GM21515 (cell line): ENCODE measurements at regions not wholly inside any gene's neighbourhood (a gene's known extent, or its start where the extent isn't known, plus 50 kb on each side); places are given as distances from the start of the nearest gene placed in this dataset.
"Not testable (repeated sequence)": the region's sequence is repeated elsewhere in the genome, so short reads cannot be mapped to it uniquely, and the experiment has no call there.

Experiments used
- ATAC-seq: cut with Tn5 transposase; IDR thresholded peaks from one replicate; pipeline ENCODE4 v1.9.1; 2021; ENCODE audit not compliant: unreplicated experiment

DNA sequence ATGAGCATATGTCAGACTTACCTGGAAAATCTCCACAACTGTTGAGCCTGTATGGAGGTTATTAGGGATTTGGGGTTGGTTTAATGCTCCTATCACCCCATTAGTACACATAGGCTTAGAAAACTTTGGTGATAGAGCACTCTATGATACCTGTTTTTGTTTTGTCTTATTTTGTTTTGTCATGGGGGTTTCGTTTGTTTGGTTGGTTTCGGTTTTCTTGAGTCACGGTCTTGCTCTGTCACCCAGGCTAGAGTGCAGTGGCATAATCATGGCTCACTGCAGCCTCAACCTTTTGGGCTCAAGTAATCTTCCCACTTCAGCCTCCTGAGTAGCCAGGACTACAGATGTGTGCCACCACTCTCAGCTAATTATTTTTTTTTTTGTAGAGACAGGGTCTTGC, 70.0 kb downstream of the MZT1 start:
- no peak for ATAC-seq

- no peak for ATAC-seq
These were observed 71.1 kb downstream of the MZT1 start for GRCh38 chr13:72656357-72656756.

DNA sequence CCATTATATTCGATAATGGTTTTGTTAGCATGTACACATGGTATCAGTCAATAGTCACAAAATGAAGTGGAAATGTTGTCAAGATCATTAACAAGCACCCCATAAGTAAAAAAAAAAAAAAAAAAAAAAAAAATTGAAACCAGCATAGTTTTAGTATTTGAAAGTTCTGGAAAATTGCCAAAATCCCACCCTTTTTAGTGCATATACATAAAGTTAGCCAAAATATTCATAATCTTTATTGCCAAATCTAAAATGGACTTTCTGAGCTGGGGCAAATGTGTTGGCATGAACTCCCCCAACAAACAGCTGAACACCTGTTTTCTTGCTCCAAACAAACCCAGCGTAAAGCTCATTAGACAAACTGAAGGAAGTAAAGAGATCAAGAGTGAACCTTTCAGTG, 73.9 kb downstream of the MZT1 start:
- ATAC-seq, result no peak

DNA sequence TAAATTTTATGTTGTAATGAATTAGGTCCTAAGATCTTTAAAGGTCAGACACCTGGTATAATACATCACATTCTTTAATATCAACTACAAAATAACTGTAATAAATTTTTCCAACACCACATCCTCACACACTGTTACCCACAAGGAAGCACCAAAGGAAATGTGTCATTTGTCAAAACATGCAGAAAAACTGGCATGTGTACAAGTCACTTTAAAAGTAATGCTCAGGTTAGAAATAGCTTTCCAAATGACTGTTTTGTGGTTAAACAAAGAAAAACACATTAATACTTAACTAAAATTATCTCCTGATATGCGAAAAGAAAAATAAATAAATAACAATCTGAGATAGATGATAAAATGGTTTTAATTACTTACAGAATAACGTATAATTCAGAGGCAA, 74.7 kb downstream of the MZT1 start:
- ATAC-seq, result no peak

GRCh38 chr13:72651144-72651543, 76.3 kb downstream of the MZT1 start:
- ATAC-seq, result no peak

GRCh38 chr13:72650051-72650700, 77.3 kb downstream of the MZT1 start:
- no peak for ATAC-seq

GRCh38 chr13:72648513-72649065, 78.8 kb downstream of the MZT1 start:
- ATAC-seq, result no peak

DNA sequence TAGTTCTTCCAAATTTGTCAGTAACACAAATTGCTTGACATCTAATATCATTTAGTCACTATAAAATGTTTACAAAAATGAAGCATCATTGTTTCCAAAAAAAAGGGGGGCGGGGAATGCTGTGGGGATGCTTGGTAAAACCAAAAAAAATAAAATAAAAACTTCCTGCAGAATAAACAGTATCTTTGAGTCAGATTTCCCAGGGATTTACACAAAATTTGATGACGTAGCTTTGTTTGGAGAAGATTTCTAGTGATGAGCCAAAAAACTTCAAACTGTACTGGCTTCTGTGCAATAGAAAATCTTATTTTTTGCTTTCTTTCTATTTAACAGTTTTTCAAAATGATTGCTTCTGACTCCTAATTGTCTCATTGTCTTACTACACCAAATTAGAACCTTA, 80.0 kb downstream of the MZT1 start:
- no peak for ATAC-seq

- no peak for ATAC-seq
These were observed 81.9 kb downstream of the MZT1 start for GRCh38 chr13:72645521-72645920.

- peak; percentile 62 for ATAC-seq
These were observed 84.0 kb downstream of the MZT1 start for GRCh38 chr13:72643311-72643989.

DNA sequence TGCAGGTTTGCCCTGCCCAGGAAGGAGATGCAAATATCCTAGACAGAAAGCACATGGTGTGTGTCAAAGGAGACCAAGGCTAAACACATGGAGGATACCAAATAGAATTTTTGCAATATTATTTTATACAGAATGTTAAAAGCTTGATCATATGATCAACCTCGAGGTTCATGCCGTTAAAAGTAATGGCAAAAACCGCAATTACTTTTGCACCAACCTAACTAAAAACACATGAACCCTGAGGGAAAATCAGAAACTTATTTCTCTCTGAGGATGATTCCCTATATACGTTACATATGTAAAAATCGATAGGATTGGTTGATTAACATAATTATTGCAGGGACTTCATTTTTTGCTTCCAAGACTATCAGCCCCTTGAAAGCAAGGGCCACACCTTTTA, 88.1 kb downstream of the MZT1 start:
- no peak for ATAC-seq

- ATAC-seq, result no peak
These were observed 89.2 kb downstream of the MZT1 start for GRCh38 chr13:72638059-72638815.

GRCh38 chr13:72637561-72637960, 89.9 kb downstream of the MZT1 start:
- ATAC-seq, result no peak

GRCh38 chr13:72634859-72635258, 92.6 kb downstream of the MZT1 start:
- ATAC-seq, result no peak

DNA sequence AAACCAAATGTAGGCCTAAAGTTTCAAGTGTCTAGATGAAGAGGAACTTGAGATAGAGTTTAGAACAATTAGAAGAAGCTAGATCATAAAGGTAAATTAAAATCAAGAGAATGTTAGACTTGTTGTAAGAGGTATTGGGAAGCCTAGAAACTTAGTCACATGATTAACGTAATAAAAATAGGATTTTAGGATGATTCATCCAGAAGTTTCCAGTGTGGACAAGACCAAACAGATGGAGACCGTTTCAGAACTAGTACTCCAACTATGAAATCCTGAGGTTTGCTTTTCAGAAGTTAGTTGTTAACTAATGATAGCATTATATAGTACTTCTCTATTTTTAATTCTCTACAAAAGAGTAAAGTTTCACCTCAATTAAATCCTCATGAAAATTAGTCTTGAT, 104.9 kb downstream of the MZT1 start:
- no peak for ATAC-seq

GRCh38 chr13:72620874-72621273, 106.6 kb downstream of the MZT1 start:
- no peak for ATAC-seq

GRCh38 chr13:72617951-72618350, 109.5 kb downstream of the MZT1 start:
- ATAC-seq, result no peak

DNA sequence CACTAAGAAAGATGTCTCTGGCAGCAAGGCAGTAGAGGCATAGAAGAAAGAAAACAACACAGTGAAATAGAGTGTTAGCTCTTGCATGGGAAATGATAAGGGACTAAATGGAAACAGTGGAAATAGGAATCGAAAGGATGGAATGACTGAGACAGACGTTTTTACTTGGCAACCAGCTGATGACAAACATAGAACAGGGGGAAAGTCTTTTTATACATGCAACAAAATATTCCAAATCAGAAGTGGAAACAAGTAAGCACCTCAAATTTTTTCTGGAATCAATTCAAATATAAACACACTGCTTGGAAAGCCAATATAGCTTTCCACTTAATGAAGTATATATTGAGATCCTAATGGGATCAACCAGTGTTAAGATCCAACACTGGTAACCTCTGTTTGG, 110.2 kb downstream of the MZT1 start:
- no peak for ATAC-seq

DNA sequence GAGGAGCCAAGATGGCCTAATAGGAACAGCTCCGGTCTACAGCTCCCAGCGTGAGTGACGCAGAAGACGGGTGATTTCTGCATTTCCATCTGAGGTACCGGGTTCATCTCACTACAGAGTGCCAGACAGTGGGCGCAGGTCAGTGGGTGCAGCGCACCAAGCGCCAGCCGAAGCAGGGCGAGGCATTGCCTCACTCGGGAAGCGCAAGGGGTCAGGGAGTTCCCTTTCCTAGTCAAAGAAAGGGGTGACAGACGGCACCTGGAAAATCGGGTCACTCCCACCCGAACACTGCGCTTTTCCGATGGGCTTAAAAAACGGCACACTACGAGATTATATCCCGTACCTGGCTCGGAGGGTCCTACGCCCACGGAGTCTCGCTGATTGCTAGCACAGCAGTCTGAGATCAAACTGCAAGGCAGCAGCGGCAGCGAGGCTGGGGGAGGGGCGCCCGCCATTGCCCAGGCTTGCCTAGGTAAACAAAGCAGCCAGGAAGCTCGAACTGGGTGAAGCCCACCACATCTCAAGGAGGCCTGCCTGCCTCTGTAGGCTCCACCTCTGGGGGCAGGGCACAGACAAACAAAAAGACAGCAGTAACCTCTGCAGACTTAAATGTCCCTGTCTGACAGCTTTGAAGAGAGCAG, 117.1 kb downstream of the MZT1 start:
- ATAC-seq, result not testable (repeated sequence)

DNA sequence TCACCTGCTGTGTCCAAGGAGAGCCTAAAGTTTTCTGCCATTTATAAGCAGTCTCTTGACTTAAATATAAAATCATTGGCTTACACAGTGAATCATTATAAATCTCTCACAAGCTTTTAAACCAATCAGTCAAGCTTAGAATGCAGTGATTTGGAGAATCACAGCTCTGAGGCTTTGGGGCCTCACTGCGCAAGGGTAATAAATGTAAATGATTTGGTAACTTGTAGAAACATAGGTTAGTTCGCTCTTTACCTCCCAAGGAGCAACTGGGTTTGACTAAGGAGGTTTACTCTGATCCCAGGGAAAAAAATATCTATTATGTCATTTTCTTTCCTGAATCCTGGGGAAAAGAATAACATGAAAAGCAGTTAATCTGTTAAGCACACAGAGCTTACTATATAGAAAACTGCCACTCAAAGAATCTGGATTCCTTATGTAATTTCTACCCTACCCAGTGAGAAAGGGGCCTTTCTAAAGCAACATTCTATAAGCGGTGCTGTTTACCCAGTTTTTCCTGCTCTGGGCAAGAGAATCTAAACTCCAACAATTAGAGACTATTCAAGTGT, 128.2 kb downstream of the MZT1 start:
- ATAC-seq, result no peak

DNA sequence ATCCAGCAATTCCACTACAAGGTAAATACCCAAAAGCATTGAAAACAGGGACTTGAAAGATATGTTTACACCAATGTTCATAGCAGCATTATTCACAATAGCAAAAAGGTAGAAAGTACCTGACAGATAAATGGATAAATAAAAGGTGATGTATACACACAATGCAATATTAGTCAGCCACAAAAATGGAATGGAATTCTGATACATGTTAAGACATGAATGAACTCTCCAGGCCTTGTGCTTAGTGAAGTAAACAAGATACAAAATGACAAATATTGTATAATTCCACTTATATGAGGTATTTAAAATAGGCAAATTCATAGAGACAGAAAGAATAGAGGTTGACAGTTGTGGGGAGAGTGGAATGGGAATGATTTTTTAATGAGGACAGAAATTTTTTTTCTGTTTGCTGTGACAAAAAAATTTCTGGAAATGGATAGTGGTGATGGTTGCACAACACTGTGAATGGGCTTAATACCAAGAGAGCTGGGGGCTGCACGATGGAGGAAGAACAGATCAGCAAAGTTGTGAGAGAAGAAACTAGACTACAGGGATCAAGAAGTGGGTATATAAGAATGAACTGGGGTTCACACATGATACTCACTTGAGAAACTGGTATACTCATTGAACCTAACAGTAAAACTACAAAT, 137.2 kb downstream of the MZT1 start:
- no peak for ATAC-seq
